HCT116 (cell line): ENCODE measurements at regions not wholly inside any gene's neighbourhood (a gene's known extent, or its start where the extent isn't known, plus 50 kb on each side); places are given as distances from the start of the nearest gene placed in this dataset.
"Not testable (repeated sequence)": the region's sequence is repeated elsewhere in the genome, so short reads cannot be mapped to it uniquely, and the experiment has no call there.

Source experiments
- ATAC-seq: fragments of 200-7000 bp; cut with Tn5 transposase; 2 replicates; pipeline ENCODE4 v1.9.1; 2020; ENCODE audit warnings: mild to moderate bottlenecking, moderate library complexity
- BruUV-seq: library from RNA; stranded (reverse); fragments of 400-500 nt; replicated peaks from 2 replicates; lab custom pipeline; 2021; lab: Mats Ljungman, UMichigan
- CTCF ChIA-PET: fragments of 300-600 bp; sonication (Branson Sonifier 250); formaldehyde crosslinking; loops from one replicate; lab custom pipeline; 2021; ENCODE audit warnings: antibody characterized with exemption; lab: Charles Lee
- POLR2A ChIA-PET: fragments of 300-600, 350-600 bp; sonication (Branson Sonifier 250); formaldehyde crosslinking; loops from one replicate; lab custom pipeline; 2021; ENCODE audit warnings: antibody characterized with exemption; lab: Charles Lee
- RAD21 ChIA-PET, 2 experiments: fragments of 300-600 bp; sonication (Branson Sonifier 250); formaldehyde crosslinking; loops; one replicate each; lab custom pipeline; 2023; ENCODE audit warnings: low total read pairs in 2 of 2; ENCODE audit not compliant: uncharacterized antibody in 2 of 2, unreplicated experiment in 2 of 2, low non-redundant PET in 1 of 2; lab: Charles Lee
- DNase-seq: peaks from one replicate; pipeline ENCODE4 v3.0.0-alpha.2; 2010; ENCODE audit warnings: low read depth, low spot score
- H2AFZ ChIP-seq: fragments of 200-600 bp; shearing (Covaris generic), sonication (generic); 2 replicates; pipeline ENCODE4 v1.6.1; 2017; ENCODE audit warnings: low read depth, mixed run types, mixed read lengths, antibody characterized with exemption, low read length; ENCODE audit not compliant: poor library complexity, severe bottlenecking
- H3K27ac ChIP-seq: 2 replicates; pipeline ENCODE4 v1.5.1; 2012; ENCODE audit warnings: low read depth, low read length
- H3K27me3 ChIP-seq: fragments of 200-600 bp; sonication (generic); 2 replicates; pipeline ENCODE4 v1.6.1; 2016; ENCODE audit warnings: mixed run types, low read length, mixed read lengths; ENCODE audit not compliant: insufficient read depth
- H3K36me3 ChIP-seq, 2 experiments: fragments of 200-500 bp in 1 of 2; fragments of 200-600 bp in 1 of 2; sonication (Bioruptor generic) in 1 of 2; sonication (generic) in 1 of 2; 2 replicates each; pipeline versions ENCODE4 v1.5.1 to v1.6.1; 2014 to 2016; ENCODE audit warnings: low read length in 2 of 2, inconsistent platforms in 1 of 2, mixed read lengths in 1 of 2, mixed run types in 1 of 2; ENCODE audit not compliant: insufficient read depth in 2 of 2, control insufficient read depth in 1 of 2
- H3K4me1 ChIP-seq, 2 experiments: fragments of 200-600 bp in 1 of 2; sonication (generic) in 1 of 2; 2 replicates each; pipeline versions ENCODE4 v1.5.1 to v1.6.1; 2012 to 2017; ENCODE audit warnings: low read length in 2 of 2, inconsistent platforms in 1 of 2, mild to moderate bottlenecking in 1 of 2, mixed read lengths in 1 of 2, mixed run types in 1 of 2, moderate library complexity in 1 of 2; ENCODE audit not compliant: insufficient read depth in 2 of 2, control insufficient read depth in 1 of 2
- H3K4me2 ChIP-seq: fragments of 200-600 bp; sonication (generic); 2 replicates; pipeline ENCODE4 v1.6.1; 2017; ENCODE audit warnings: mixed run types, low read length, mixed read lengths
- H3K4me3 ChIP-seq, 2 experiments: fragments of 200-600 bp in 1 of 2; sonication (generic) in 1 of 2; replicated peaks in 1 of 2; 2 replicates each; pipeline ENCODE4 v1.5.1; 2011 to 2016; ENCODE audit warnings: low read length in 2 of 2, control low read depth in 1 of 2, low read depth in 1 of 2, mild to moderate bottlenecking in 1 of 2, mixed read lengths in 1 of 2, mixed run types in 1 of 2
- H3K79me2 ChIP-seq: fragments of 200-600 bp; sonication (generic); 2 replicates; pipeline ENCODE4 v1.6.1; 2017; ENCODE audit warnings: mild to moderate bottlenecking, mixed run types, low read length, moderate library complexity, mixed read lengths; ENCODE audit not compliant: insufficient read depth
- H3K9ac ChIP-seq: fragments of 200-600 bp; sonication (generic); 2 replicates; pipeline ENCODE4 v1.6.1; 2016; ENCODE audit warnings: low read length, mixed read lengths
- H3K9me2 ChIP-seq: fragments of 200-600 bp; sonication (generic), shearing (Covaris generic); 2 replicates; pipeline ENCODE4 v1.6.1; 2017; ENCODE audit warnings: mixed run types, mild to moderate bottlenecking, moderate library complexity; ENCODE audit not compliant: insufficient read depth
- H3K9me3 ChIP-seq, 2 experiments: fragments of 200-500 bp in 1 of 2; fragments of 200-600 bp in 1 of 2; sonication (Bioruptor generic) in 1 of 2; sonication (generic) in 1 of 2; 2 replicates each; pipeline ENCODE4 v1.6.1; 2014 to 2017; ENCODE audit warnings: low read length in 2 of 2, mixed read lengths in 2 of 2, inconsistent platforms in 1 of 2, low read depth in 1 of 2, mild to moderate bottlenecking in 1 of 2, mixed run types in 1 of 2, moderate library complexity in 1 of 2; ENCODE audit not compliant: control insufficient read depth in 1 of 2, insufficient read depth in 1 of 2
- H4K20me1 ChIP-seq: fragments of 200-600 bp; sonication (generic), shearing (Covaris generic); 2 replicates; pipeline ENCODE4 v1.6.1; 2017; ENCODE audit warnings: mixed run types, mild to moderate bottlenecking, moderate library complexity; ENCODE audit not compliant: insufficient read depth
- CBX3 ChIP-seq: IDR thresholded peaks from 2 replicates; pipeline ENCODE4 v1.6.1; 2012; ENCODE audit warnings: low read depth
- CEBPB ChIP-seq: IDR thresholded peaks from 2 replicates; pipeline ENCODE4 v1.6.1; 2012; ENCODE audit warnings: low read depth
- EZH2phosphoT487 ChIP-seq: fragments of 200-600 bp; IDR thresholded peaks from 2 replicates; pipeline ENCODE4 v1.6.1; 2018; ENCODE audit warnings: antibody characterized with exemption, borderline replicate concordance
- POLR2A ChIP-seq: IDR thresholded peaks from 2 replicates; pipeline ENCODE4 v1.7.0; 2011; ENCODE audit warnings: borderline replicate concordance; ENCODE audit not compliant: insufficient read depth, insufficient read length; ENCODE audit errors: extremely low read depth
- POLR2AphosphoS5 ChIP-seq: IDR thresholded peaks from 2 replicates; pipeline ENCODE4 v1.6.1; 2011; ENCODE audit warnings: mild to moderate bottlenecking, low read depth, low read length, moderate library complexity
- SIN3A ChIP-seq: IDR thresholded peaks from 2 replicates; pipeline ENCODE4 v1.6.1; 2012; ENCODE audit warnings: low read depth
- SP1 ChIP-seq: IDR thresholded peaks from 2 replicates; pipeline ENCODE4 v1.6.1; 2012; ENCODE audit warnings: low read depth
- SRF ChIP-seq: IDR thresholded peaks from 2 replicates; pipeline ENCODE4 v1.6.1; 2012; ENCODE audit warnings: low read depth
- ZFX ChIP-seq: fragments of 450-650 bp; IDR thresholded peaks from 2 replicates; pipeline ENCODE4 v1.6.1; 2017
- intact Hi-C: fragments of 100-400 bp; cut with micrococcal nuclease; formaldehyde crosslinking; loops from 2 replicates; pipeline ENCODE4 v1.10.0; 2022
- TF ChIP-seq, protein P1 (sequence below): IDR thresholded peaks from 2 replicates; pipeline ENCODE4 v1.6.1; 2012
- TF ChIP-seq, protein P2 (sequence below): IDR thresholded peaks from 2 replicates; pipeline ENCODE4 v1.6.1; 2012; ENCODE audit warnings: low read depth
- TF ChIP-seq, protein P3 (sequence below), 3 experiments: fragments of 200-600 bp in 1 of 3; sonication (generic) in 1 of 3; IDR thresholded peaks in 2 of 3; conservative IDR thresholded peaks in 1 of 3; 2 replicates each; pipeline ENCODE4 v1.5.1; 2012 to 2017; ENCODE audit warnings: low read depth in 2 of 3, low read length in 2 of 3, antibody characterized with exemption in 1 of 3, borderline replicate concordance in 1 of 3, control low read depth in 1 of 3, mild to moderate bottlenecking in 1 of 3, mixed read lengths in 1 of 3, mixed run types in 1 of 3, moderate library complexity in 1 of 3; ENCODE audit not compliant: insufficient read depth in 1 of 3
- TF ChIP-seq, protein P4 (sequence below): IDR thresholded peaks from 2 replicates; pipeline ENCODE4 v1.6.1; 2011; ENCODE audit warnings: mild to moderate bottlenecking, low read length, moderate library complexity; ENCODE audit not compliant: insufficient replicate concordance; ENCODE audit errors: extremely low read depth

DNA sequence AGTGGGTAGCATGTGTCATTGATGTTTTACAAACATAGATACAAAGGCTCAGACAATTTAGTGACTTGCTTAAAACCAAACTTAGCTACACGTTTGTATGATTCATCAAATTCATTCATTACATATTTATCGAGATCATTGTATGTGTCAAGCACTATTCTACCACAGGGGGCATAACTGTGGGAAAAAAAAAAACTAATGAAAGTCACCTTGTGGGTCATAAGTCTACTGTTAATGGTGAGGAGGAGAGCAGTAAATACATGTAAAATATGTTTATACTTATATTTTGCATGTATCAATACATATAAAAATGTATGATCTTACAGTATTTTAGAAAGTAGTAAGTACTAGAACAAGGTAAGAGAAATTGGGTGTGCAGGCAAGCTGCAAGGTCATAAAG lies 933.8 kb downstream of the IPMK start:
- intact Hi-C loops: no loop called here
- Histone ChIP-seq H3K27me3 (no peaks in the 10 kb centered on the region), H3K4me3 (no peak overlapping the region), H3K9me2 (no peaks in the 10 kb centered on the region), H3K36me3 (no peaks in the 10 kb centered on the region), H4K20me1 (no peaks in the 10 kb centered on the region), H2AFZ (no peak overlapping the region), H3K4me1 (no peaks in the 10 kb centered on the region), H3K27ac (no peak overlapping the region), H3K9me3 (peaks cover 0 to 7% of the 10 kb centered on the region in 2 experiments; a peak in 1 of 4 replicates), H3K4me2 (no peak overlapping the region), H3K9ac (no peak overlapping the region), H3K79me2 (no peaks in the 10 kb centered on the region)
- TF ChIP-seq SP1 (no peak), POLR2A (no peak), SIN3A (no peak), EZH2phosphoT487 (no peak), CBX3 (no peak), POLR2AphosphoS5 (no peak), ZFX (no peak), CEBPB (no peak), SRF (no peak)
- TF ChIP-seq, protein P1, sequence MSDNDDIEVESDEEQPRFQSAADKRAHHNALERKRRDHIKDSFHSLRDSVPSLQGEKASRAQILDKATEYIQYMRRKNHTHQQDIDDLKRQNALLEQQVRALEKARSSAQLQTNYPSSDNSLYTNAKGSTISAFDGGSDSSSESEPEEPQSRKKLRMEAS: no peak
- TF ChIP-seq, protein P2, sequence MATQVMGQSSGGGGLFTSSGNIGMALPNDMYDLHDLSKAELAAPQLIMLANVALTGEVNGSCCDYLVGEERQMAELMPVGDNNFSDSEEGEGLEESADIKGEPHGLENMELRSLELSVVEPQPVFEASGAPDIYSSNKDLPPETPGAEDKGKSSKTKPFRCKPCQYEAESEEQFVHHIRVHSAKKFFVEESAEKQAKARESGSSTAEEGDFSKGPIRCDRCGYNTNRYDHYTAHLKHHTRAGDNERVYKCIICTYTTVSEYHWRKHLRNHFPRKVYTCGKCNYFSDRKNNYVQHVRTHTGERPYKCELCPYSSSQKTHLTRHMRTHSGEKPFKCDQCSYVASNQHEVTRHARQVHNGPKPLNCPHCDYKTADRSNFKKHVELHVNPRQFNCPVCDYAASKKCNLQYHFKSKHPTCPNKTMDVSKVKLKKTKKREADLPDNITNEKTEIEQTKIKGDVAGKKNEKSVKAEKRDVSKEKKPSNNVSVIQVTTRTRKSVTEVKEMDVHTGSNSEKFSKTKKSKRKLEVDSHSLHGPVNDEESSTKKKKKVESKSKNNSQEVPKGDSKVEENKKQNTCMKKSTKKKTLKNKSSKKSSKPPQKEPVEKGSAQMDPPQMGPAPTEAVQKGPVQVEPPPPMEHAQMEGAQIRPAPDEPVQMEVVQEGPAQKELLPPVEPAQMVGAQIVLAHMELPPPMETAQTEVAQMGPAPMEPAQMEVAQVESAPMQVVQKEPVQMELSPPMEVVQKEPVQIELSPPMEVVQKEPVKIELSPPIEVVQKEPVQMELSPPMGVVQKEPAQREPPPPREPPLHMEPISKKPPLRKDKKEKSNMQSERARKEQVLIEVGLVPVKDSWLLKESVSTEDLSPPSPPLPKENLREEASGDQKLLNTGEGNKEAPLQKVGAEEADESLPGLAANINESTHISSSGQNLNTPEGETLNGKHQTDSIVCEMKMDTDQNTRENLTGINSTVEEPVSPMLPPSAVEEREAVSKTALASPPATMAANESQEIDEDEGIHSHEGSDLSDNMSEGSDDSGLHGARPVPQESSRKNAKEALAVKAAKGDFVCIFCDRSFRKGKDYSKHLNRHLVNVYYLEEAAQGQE: no peak
- TF ChIP-seq, protein P3, sequence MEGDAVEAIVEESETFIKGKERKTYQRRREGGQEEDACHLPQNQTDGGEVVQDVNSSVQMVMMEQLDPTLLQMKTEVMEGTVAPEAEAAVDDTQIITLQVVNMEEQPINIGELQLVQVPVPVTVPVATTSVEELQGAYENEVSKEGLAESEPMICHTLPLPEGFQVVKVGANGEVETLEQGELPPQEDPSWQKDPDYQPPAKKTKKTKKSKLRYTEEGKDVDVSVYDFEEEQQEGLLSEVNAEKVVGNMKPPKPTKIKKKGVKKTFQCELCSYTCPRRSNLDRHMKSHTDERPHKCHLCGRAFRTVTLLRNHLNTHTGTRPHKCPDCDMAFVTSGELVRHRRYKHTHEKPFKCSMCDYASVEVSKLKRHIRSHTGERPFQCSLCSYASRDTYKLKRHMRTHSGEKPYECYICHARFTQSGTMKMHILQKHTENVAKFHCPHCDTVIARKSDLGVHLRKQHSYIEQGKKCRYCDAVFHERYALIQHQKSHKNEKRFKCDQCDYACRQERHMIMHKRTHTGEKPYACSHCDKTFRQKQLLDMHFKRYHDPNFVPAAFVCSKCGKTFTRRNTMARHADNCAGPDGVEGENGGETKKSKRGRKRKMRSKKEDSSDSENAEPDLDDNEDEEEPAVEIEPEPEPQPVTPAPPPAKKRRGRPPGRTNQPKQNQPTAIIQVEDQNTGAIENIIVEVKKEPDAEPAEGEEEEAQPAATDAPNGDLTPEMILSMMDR (IDR thresholded peaks at IDR 0.05 in 2 of 3, conservative IDR thresholded peaks at IDR 0.05 in 1 of 3; ENCODE audit: borderline replicate concordance in 1 of 3, insufficient read depth in 1 of 3, low read depth in 2 of 3, low read length in 2 of 3): no peak
- TF ChIP-seq, protein P4, sequence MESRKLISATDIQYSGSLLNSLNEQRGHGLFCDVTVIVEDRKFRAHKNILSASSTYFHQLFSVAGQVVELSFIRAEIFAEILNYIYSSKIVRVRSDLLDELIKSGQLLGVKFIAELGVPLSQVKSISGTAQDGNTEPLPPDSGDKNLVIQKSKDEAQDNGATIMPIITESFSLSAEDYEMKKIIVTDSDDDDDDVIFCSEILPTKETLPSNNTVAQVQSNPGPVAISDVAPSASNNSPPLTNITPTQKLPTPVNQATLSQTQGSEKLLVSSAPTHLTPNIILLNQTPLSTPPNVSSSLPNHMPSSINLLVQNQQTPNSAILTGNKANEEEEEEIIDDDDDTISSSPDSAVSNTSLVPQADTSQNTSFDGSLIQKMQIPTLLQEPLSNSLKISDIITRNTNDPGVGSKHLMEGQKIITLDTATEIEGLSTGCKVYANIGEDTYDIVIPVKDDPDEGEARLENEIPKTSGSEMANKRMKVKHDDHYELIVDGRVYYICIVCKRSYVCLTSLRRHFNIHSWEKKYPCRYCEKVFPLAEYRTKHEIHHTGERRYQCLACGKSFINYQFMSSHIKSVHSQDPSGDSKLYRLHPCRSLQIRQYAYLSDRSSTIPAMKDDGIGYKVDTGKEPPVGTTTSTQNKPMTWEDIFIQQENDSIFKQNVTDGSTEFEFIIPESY: no peak
- ATAC-seq (no peak), DNase-seq (no peak)
- ChIA-PET CTCF (no interaction called here), RAD21 (no interaction called here), POLR2A (no interaction called here)
- BruUV-seq: no TSS peak

DNA sequence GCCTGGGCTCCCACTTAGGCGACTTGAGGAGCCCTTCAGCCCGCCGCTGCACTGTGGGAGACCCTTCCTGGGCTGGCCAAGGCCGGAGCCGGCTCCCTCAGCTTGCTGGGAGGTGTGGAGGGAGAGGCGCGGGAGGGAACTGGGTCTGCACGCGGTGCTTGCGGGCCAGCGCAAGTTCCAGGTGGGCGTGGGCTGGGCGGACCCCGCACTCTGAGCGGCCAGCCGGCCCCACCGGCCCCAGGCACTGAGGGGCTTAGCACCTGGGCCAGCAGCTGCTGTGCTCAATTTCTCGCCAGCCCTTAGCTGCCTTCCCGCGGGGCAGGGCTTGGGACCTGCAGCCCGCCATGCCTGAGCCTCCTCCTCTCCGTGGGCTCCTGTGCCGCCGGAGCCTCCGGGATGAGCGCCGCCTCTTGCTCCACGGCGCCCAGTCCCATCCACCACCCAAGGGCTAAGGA lies 946.3 kb downstream of the IPMK start:
- H3K79me2 ChIP-seq, H3K36me3 ChIP-seq, intact Hi-C loops, H3K4me1 ChIP-seq, H3K4me3 ChIP-seq, H3K9ac ChIP-seq, H3K4me2 ChIP-seq, RAD21 ChIA-PET, POLR2A ChIA-PET, DNase-seq, CTCF ChIA-PET, H4K20me1 ChIP-seq, H3K27ac ChIP-seq, H2AFZ ChIP-seq, H3K27me3 ChIP-seq, ATAC-seq, H3K9me3 ChIP-seq, BruUV-seq, H3K9me2 ChIP-seq: not testable (repeated sequence)
